SK-N-DZ (cell line): ENCODE measurements at regions not wholly inside any gene's neighbourhood (a gene's known extent, or its start where the extent isn't known, plus 50 kb on each side); places are given as distances from the start of the nearest gene placed in this dataset.
A peak's percentile ranks its signal among the peaks of the same experiment; 100 is the strongest.
"Not testable (repeated sequence)": the region's sequence is repeated elsewhere in the genome, so short reads cannot be mapped to it uniquely, and the experiment has no call there.

Experiments used
- DNase-seq: peaks from one replicate; pipeline ENCODE4 v3.0.0-alpha.2; 2015; ENCODE audit warnings: low spot score

GRCh38 chr9:28970241-28970654 is 1397.0 kb upstream of the C9orf72 start:
- DNase-seq = no peak

- no peak for DNase-seq
These were observed 1398.6 kb upstream of the C9orf72 start for GRCh38 chr9:28971881-28972280.

GRCh38 chr9:28976250-28976649 is 1403.0 kb upstream of the C9orf72 start:
- no peak for DNase-seq

GRCh38 chr9:28976684-28977083 is 1403.4 kb upstream of the C9orf72 start:
- DNase-seq = no peak

GRCh38 chr9:28981129-28981528 is 1407.8 kb upstream of the C9orf72 start:
- no peak for DNase-seq

GRCh38 chr9:28981711-28982110 is 1408.4 kb upstream of the C9orf72 start:
- no peak for DNase-seq

- no peak for DNase-seq
These were observed 1410.7 kb upstream of the C9orf72 start for GRCh38 chr9:28984016-28984415.

- not testable (repeated sequence) for DNase-seq
These were observed 1416.7 kb upstream of the C9orf72 start for GRCh38 chr9:28990009-28990408.

- no peak for DNase-seq
These were observed 1425.8 kb upstream of the C9orf72 start for GRCh38 chr9:28999057-28999456.

GRCh38 chr9:28999806-29000205 is 1426.5 kb upstream of the C9orf72 start:
- no peak for DNase-seq

GRCh38 chr9:29001006-29001405 is 1427.7 kb upstream of the C9orf72 start:
- no peak for DNase-seq

- no peak for DNase-seq
These were observed 1431.7 kb upstream of the C9orf72 start for GRCh38 chr9:29004988-29005387.

GRCh38 chr9:29006628-29007027 is 1433.3 kb upstream of the C9orf72 start:
- no peak for DNase-seq

- no peak for DNase-seq
These were observed 1439.6 kb upstream of the C9orf72 start for GRCh38 chr9:29012911-29013310.

GRCh38 chr9:29021632-29022031 is 1448.4 kb upstream of the C9orf72 start:
- no peak for DNase-seq

- DNase-seq = no peak
These were observed 1465.1 kb upstream of the C9orf72 start for GRCh38 chr9:29038332-29038731.

GRCh38 chr9:29039258-29039657 is 1466.0 kb upstream of the C9orf72 start:
- DNase-seq = no peak

GRCh38 chr9:29043072-29043471 is 1469.8 kb upstream of the C9orf72 start:
- DNase-seq = no peak

- no peak for DNase-seq
These were observed 1471.7 kb upstream of the C9orf72 start for GRCh38 chr9:29044959-29045358.

- DNase-seq = no peak
These were observed 1486.8 kb upstream of the C9orf72 start for GRCh38 chr9:29060041-29060440.

GRCh38 chr9:29062446-29062845 is 1489.2 kb upstream of the C9orf72 start:
- no peak for DNase-seq

GRCh38 chr9:29063031-29063430 is 1489.8 kb upstream of the C9orf72 start:
- DNase-seq = no peak

GRCh38 chr9:29066141-29066640 is 1492.9 kb upstream of the C9orf72 start:
- no peak for DNase-seq

GRCh38 chr9:29068461-29068860 is 1495.2 kb upstream of the C9orf72 start:
- DNase-seq = peak; percentile 0
